Large intestine (tissue), 3 donors: ENCODE measurements at regions not wholly inside any gene's neighbourhood (a gene's known extent, or its start where the extent isn't known, plus 50 kb on each side); places are given as distances from the start of the nearest gene placed in this dataset.
"Not testable (repeated sequence)": the region's sequence is repeated elsewhere in the genome, so short reads cannot be mapped to it uniquely, and the experiment has no call there.

Source experiments
- DNase-seq, 2 donors: peaks; one replicate each; pipeline versions ENCODE4 v3.0.0 to v3.0.0-alpha.2; 2013
- H3K27ac ChIP-seq: one replicate; pipeline ENCODE4 v1.5.1; 2013; ENCODE audit warnings: low read length
- H3K27me3 ChIP-seq: 2 replicates; pipeline ENCODE4 v1.6.1; 2013; ENCODE audit warnings: low read length; ENCODE audit not compliant: control insufficient read depth, insufficient read depth
- H3K36me3 ChIP-seq: 2 replicates; pipeline ENCODE4 v1.6.1; 2013; ENCODE audit warnings: low read length; ENCODE audit not compliant: control insufficient read depth, insufficient read depth
- H3K4me1 ChIP-seq: one replicate; pipeline ENCODE4 v1.6.1; 2013; ENCODE audit warnings: low read length; ENCODE audit not compliant: control insufficient read depth, insufficient read depth
- H3K4me3 ChIP-seq: one replicate; pipeline ENCODE4 v1.5.1; 2013; ENCODE audit warnings: low read length
- H3K9me3 ChIP-seq: one replicate; pipeline ENCODE4 v1.6.1; 2013; ENCODE audit warnings: mild to moderate bottlenecking, low read depth, low read length, moderate library complexity; ENCODE audit not compliant: control insufficient read depth
- WGBS: methylation state at CpG from one replicate; pipeline ENCODE4 v1.1.5; 2013; ENCODE audit warnings: low lambda C conversion rate; ENCODE audit not compliant: insufficient coverage; 5-methylcytosine and 5-hydroxymethylcytosine counted together

- H3K27me3 ChIP-seq: no peaks in the 10 kb centered on the region
- no peaks in the 10 kb centered on the region for H3K9me3 ChIP-seq
- no peak overlapping the region for H3K27ac ChIP-seq
- DNase-seq: no peak
- no peaks in the 10 kb centered on the region for H3K36me3 ChIP-seq
- no peaks in the 10 kb centered on the region for H3K4me1 ChIP-seq
- no peak overlapping the region for H3K4me3 ChIP-seq
- WGBS: no CpG with 5 or more reads among the region's 5 CpGs
Measured at GRCh38 chr15:81783076-81783475, 262.7 kb downstream of the MEX3B start.

DNA sequence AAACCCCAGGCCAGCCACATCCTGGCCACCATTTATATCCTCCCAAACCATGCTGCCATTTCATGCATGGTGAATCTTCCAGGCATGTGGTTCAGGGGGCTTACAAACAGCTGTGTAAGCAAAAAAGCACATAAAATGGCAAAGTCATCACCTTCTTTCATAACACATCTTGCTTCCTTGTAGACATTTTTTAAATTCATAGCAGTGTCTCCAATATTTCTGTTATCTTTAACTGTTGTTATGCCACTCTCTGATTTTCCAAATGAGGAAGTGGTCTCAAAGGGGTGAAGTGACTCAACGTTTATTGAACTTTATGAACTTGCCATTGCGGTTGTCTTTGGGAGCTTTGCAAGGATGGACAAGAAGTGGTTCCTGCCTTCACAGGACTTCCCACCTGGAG lies 264.4 kb downstream of the MEX3B start:
- H3K4me1 ChIP-seq: no peaks in the 10 kb centered on the region
- no peak overlapping the region for H3K4me3 ChIP-seq
- DNase-seq: no peak
- no peaks in the 10 kb centered on the region for H3K27me3 ChIP-seq
- no peaks in the 10 kb centered on the region for H3K9me3 ChIP-seq
- H3K27ac ChIP-seq: no peak overlapping the region
- H3K36me3 ChIP-seq: no peaks in the 10 kb centered on the region
- no CpG with 5 or more reads among the region's 2 CpGs for WGBS

GRCh38 chr15:81780966-81781365 lies 264.9 kb downstream of the MEX3B start:
- Histone ChIP-seq H3K27ac (no peak overlapping the region), H3K36me3 (no peaks in the 10 kb centered on the region), H3K4me1 (no peaks in the 10 kb centered on the region), H3K9me3 (no peaks in the 10 kb centered on the region), H3K4me3 (no peak overlapping the region), H3K27me3 (no peaks in the 10 kb centered on the region)
- DNase-seq: no peak

GRCh38 chr15:81779181-81779580 lies 266.6 kb downstream of the MEX3B start:
- no CpG with 5 or more reads among the region's 2 CpGs for WGBS
- H3K27me3 ChIP-seq: no peaks in the 10 kb centered on the region
- no peak overlapping the region for H3K27ac ChIP-seq
- H3K4me1 ChIP-seq: no peaks in the 10 kb centered on the region
- no peaks in the 10 kb centered on the region for H3K36me3 ChIP-seq
- H3K9me3 ChIP-seq: no peaks in the 10 kb centered on the region
- DNase-seq: no peak
- H3K4me3 ChIP-seq: no peak overlapping the region

- H3K27ac ChIP-seq: no peak overlapping the region
- no peaks in the 10 kb centered on the region for H3K27me3 ChIP-seq
- H3K4me1 ChIP-seq: no peaks in the 10 kb centered on the region
- no peaks in the 10 kb centered on the region for H3K36me3 ChIP-seq
- no peak for DNase-seq
- no peaks in the 10 kb centered on the region for H3K9me3 ChIP-seq
- WGBS: 60% methylated on average over 1 of the region's 1 CpG
- no peak overlapping the region for H3K4me3 ChIP-seq
Measured at GRCh38 chr15:81777546-81777945, 268.3 kb downstream of the MEX3B start.

GRCh38 chr15:81776976-81777375 lies 268.8 kb downstream of the MEX3B start:
- DNase-seq: no peak
- WGBS: 100% methylated on average over 1 of the region's 7 CpGs
- no peaks in the 10 kb centered on the region for H3K27me3 ChIP-seq
- no peaks in the 10 kb centered on the region for H3K36me3 ChIP-seq
- H3K4me3 ChIP-seq: no peak overlapping the region
- no peaks in the 10 kb centered on the region for H3K9me3 ChIP-seq
- no peak overlapping the region for H3K27ac ChIP-seq
- no peaks in the 10 kb centered on the region for H3K4me1 ChIP-seq

- WGBS: no CpG with 5 or more reads among the region's 4 CpGs
- not testable (repeated sequence) for H3K36me3 ChIP-seq, DNase-seq, H3K27me3 ChIP-seq, H3K4me3 ChIP-seq, H3K4me1 ChIP-seq, H3K9me3 ChIP-seq, H3K27ac ChIP-seq
Measured at GRCh38 chr15:81775779-81776178, 270.0 kb downstream of the MEX3B start.

DNA sequence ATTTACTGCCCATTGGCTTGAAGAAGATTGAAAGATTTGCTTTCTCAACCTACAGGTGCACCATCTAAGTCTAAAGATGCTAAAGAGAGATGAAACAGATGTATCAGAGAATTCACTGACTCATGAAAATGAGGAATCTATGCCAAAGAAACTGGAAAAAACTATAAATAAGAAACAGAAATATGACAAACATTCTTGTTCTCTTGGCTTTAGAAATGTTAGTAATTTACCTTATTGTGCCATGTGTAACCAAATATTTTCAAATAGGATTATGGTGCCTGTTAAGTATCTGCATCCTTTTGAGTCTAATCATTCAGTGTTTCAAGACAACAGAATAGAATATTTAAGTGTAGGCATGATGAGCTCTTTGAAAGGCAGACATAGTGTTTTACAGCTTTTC lies 271.5 kb downstream of the MEX3B start:
- H3K27ac ChIP-seq: no peak overlapping the region
- no peaks in the 10 kb centered on the region for H3K9me3 ChIP-seq
- no peak overlapping the region for H3K4me3 ChIP-seq
- DNase-seq: no peak
- H3K36me3 ChIP-seq: no peaks in the 10 kb centered on the region
- H3K4me1 ChIP-seq: no peaks in the 10 kb centered on the region
- H3K27me3 ChIP-seq: no peaks in the 10 kb centered on the region

GRCh38 chr15:81768773-81769172 lies 277.0 kb downstream of the MEX3B start:
- no CpG with 5 or more reads among the region's 2 CpGs for WGBS
- DNase-seq: no peak

DNA sequence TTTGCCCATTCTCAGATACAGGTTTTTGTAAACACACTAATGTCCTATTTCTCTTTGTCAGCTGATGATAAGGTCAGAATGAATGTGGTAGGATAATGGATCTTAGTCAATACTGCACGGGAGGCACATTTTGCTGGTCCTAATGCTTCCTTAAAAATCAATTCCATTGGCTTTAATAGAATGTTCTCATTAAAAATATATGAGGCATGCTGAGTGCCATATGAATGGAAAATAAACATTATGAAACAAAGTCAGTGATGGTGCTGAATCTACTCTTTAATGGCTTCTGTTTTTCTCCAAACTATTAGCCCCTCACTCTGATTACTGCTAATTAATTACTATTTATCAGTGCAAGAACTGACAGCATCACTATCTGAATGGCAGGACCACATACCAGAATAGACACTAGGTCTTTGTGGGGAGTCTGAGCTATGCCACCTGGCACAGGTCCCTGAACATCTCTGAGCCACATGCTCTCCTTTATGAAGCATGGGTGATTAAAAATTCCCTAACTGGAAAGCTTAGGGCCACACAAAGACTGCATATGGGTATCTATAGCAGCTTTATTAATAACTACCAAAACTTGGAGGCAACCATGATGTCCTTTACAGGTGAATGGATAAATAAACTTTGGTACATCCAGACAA lies 278.9 kb downstream of the MEX3B start:
- no peaks in the 10 kb centered on the region for H3K36me3 ChIP-seq
- no peaks in the 10 kb centered on the region for H3K27me3 ChIP-seq
- no CpG with 5 or more reads among the region's 1 CpG for WGBS
- no peak overlapping the region for H3K27ac ChIP-seq
- H3K9me3 ChIP-seq: no peaks in the 10 kb centered on the region
- DNase-seq: no peak
- no peaks in the 10 kb centered on the region for H3K4me1 ChIP-seq
- H3K4me3 ChIP-seq: no peak overlapping the region

More at GRCh38 chr15:81768773-81769172, 277.0 kb downstream of the MEX3B start:
- Histone ChIP-seq H3K27ac (no peak overlapping the region), H3K9me3 (no peaks in the 10 kb centered on the region), H3K4me1 (no peaks in the 10 kb centered on the region), H3K27me3 (no peaks in the 10 kb centered on the region), H3K4me3 (no peak overlapping the region), H3K36me3 (no peaks in the 10 kb centered on the region)

GRCh38 chr15:81765816-81766215 lies 280.0 kb downstream of the MEX3B start:
- no peaks in the 10 kb centered on the region for H3K9me3 ChIP-seq
- H3K27ac ChIP-seq: no peak overlapping the region
- WGBS: no CpG with 5 or more reads among the region's 2 CpGs
- H3K27me3 ChIP-seq: no peaks in the 10 kb centered on the region
- no peaks in the 10 kb centered on the region for H3K4me1 ChIP-seq
- no peak overlapping the region for H3K4me3 ChIP-seq
- DNase-seq: no peak
- no peaks in the 10 kb centered on the region for H3K36me3 ChIP-seq
